ENCODE measurements at regions not wholly inside any gene's neighbourhood (a gene's known extent, or its start where the extent isn't known, plus 50 kb on each side); places are given as distances from the start of the nearest gene placed in this dataset.

- TF ChIP-seq FOXA1 (IDR thresholded peaks at IDR 0.05): no peak
- TF ChIP-seq SP1 (IDR thresholded peaks at IDR 0.05): no peak
- no peak for TF ChIP-seq FOXK2 (IDR thresholded peaks at IDR 0.05)
- no peak for TF ChIP-seq CTBP1 (IDR thresholded peaks at IDR 0.05; ENCODE audit: borderline replicate concordance)
- TF ChIP-seq FOXM1 (IDR thresholded peaks at IDR 0.05; ENCODE audit: borderline replicate concordance): no peak
Observed at GRCh38 chr1:164155347-164155746, 403.6 kb upstream of the PBX1 start.
